LHCN-M2 (cell line): ENCODE measurements at regions not wholly inside any gene's neighbourhood (a gene's known extent, or its start where the extent isn't known, plus 50 kb on each side); places are given as distances from the start of the nearest gene placed in this dataset.
A peak's percentile ranks its signal among the peaks of the same experiment; 100 is the strongest.

ENCODE experiments used
- DNase-seq: peaks from one replicate; pipeline ENCODE4 v3.0.0-alpha.2; 2012; ENCODE audit warnings: low read depth

GRCh38 chr4:13316354-13316753, 167.8 kb downstream of the RAB28 start:
- no peak for DNase-seq

- DNase-seq: peak; percentile 14
Measured at GRCh38 chr4:13313856-13314255, 170.3 kb downstream of the RAB28 start.

GRCh38 chr4:13312264-13312663, 171.9 kb downstream of the RAB28 start:
- DNase-seq: no peak

GRCh38 chr4:13309751-13310150, 174.4 kb downstream of the RAB28 start:
- DNase-seq: no peak

GRCh38 chr4:13306356-13306755, 177.8 kb downstream of the RAB28 start:
- no peak for DNase-seq

DNA sequence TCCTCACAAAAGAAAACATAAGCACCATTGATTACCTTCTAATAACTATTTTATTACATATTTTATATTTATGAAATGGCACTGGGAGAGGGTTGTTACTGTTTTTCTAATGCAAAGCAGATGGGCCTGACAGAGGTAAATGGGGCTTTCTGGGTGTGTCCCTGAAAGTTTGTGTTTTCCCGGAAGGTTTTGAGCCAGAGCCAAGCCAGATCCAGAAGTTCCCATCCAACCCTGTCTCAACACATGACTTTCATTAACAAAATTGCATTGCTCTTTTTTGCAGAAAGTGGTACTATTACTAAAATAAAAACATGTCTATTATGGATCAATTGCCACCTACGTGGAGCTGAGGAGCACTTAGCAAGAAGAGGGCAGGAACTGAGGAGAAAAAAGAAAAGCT, 181.3 kb downstream of the RAB28 start:
- no peak for DNase-seq

DNA sequence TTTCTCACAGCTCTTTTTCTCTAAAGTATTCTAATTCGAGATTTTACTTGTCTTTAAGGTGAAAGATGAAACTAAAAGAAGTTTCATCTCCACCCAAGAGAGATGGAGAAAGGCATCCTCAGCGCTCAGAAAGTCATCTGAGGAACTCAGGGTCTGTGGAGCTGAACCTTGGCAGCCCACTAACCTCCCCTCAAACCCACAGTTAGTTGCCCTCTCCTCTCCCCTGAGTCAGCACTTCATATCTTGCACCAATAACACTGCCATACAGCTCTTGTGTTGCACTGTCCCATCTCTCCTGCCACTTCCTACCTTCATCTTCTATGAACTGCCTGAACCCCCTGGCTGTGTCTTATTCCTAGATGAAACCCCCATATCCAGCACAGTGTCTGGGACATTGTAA, 184.8 kb downstream of the RAB28 start:
- no peak for DNase-seq

- no peak for DNase-seq
Measured at GRCh38 chr4:13298655-13299054, 185.5 kb downstream of the RAB28 start.

DNA sequence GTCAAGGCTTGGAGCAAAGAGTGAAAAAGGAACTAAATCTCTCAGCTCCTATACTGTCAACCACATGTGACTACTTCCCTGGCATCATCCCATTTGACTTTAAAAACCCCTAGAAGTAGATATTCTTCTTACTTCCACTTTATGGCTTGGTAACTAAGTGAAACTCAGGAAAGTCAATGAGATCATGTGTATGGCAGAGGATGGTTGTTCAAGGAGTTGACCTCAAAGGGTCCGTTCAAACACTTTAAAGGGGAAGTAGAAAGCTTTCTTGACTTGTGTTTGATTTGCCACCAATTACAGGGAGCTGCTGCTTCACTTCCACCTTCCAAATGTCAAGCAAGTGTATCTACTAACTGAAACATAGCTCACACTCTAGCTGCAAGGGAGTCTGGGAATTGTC, 187.2 kb downstream of the RAB28 start:
- DNase-seq: no peak

- DNase-seq: no peak
Measured at GRCh38 chr4:13294961-13295605, 189.1 kb downstream of the RAB28 start.

DNA sequence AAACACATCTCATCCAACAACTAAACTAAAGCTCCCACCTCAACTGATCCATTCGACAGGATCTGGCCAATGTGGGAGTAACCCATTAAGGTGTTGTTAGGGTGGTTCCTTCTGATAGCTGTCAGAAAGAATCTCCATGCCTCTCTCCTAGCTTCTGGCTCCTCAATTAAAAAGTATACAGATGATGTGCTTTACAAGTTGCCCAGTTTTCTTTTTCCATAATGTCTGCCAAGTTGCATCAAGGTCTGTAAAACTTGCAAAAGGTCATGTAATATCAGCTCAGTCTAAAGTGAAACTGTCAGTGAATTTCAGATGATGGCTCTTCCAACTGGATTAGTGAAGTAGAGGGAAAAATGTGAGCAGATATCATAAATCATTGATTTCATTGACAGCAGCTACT, 191.8 kb downstream of the RAB28 start:
- no peak for DNase-seq

GRCh38 chr4:13289391-13289790, 194.7 kb downstream of the RAB28 start:
- DNase-seq: peak; percentile 74

DNA sequence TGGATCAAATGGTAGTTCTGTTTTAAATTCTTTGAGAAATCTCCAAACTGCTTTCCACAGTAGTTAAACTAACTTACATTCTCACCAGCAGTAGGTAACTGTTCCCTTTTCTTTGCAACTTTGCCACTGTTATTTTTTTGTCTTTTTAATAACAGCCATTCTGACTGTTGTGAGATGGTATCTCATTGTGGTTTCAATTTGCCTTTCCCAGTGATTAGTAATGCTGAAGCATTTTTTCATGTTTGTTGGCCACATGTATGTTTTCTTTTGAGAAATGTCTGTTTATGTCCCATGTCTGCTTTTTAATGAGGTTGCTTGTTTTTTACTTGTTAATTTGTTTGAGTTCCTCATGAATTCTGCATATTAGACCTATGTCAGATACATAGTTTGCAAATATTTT, 198.8 kb downstream of the RAB28 start:
- DNase-seq: peak; percentile 43

- DNase-seq: no peak
Measured at GRCh38 chr4:13284932-13285331, 199.2 kb downstream of the RAB28 start.

DNA sequence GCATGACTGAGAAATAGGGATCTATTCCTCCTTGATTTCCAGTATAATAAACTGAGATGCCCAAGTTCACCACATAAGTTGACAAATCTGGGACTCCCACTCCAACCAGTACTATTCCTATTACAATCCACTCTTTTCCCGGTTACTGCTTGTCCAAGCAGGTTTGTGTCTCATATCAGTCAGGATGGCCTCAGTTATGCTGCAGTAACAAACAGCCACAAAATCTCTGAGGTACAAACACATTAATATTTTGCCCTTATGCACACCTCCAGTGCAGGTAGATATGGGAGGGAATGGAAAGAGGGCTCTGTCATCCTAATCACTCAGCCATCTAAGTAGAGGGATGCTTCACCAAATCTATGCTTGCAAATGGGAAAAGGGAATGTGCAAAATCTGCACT, 207.8 kb downstream of the RAB28 start:
- no peak for DNase-seq

DNA sequence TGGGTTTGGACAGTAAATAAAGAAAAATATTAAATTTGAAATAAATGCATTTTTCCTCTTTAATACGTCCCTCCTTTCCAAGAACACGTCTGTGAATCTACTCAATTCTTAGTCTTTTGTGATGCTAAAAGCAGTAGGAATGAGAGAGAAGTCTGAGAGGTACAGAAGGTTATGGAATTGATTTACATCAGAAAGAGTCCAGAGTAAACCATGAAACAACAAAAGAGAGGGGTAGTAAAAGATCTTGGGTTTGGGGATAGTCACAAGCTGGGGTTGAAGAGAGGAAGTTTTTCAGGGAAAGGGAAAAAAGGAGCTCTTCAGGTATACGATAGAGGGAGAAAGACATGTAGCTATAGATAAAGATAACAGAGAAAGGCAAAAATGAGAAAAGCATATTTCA, 215.4 kb downstream of the RAB28 start:
- no peak for DNase-seq

DNA sequence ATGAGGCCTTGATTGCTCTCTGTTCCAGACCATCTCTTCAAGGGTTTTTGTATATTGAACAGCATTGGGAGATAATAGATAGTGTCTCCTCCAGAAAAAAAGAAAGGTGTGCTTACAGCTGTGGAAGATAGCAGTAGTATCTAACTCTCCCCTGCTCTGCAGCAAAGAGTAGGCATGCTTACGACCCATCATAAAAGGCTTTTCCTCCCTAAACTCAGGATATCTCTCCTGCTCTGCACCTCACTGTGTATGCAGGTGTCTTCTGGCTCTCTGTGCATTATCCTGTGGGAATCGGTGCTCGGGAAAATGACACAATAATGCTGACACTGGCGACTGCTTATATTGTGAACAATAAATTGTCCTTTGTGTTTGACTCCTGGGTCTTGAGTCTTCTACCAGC, 216.0 kb downstream of the RAB28 start:
- no peak for DNase-seq

GRCh38 chr4:13267091-13267490, 217.0 kb downstream of the RAB28 start:
- no peak for DNase-seq

DNA sequence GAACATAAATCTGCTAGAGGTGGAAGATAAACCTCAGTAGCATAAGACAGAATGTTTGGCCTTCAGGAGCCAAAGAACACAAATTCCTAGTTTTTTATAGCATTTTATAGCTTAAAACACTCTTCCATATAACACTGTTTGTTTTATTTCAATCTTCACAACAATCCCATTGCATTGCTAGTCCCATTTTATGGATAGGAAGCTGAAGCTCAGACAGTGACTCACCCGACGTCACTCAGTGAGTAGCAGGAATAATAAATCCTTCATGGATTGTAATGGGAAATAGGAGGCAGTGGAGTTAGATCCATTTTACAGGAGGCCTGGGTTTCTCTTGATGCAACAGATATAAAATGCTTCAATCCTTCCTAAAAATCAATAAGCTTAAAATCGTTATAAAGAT, 217.5 kb downstream of the RAB28 start:
- DNase-seq: no peak

GRCh38 chr4:13263967-13264525, 220.1 kb downstream of the RAB28 start:
- peak; percentile 58 for DNase-seq

GRCh38 chr4:13262816-13263215, 221.3 kb downstream of the RAB28 start:
- DNase-seq: no peak

- peak; percentile 22 for DNase-seq
Measured at GRCh38 chr4:13261486-13262257, 222.5 kb downstream of the RAB28 start.

DNA sequence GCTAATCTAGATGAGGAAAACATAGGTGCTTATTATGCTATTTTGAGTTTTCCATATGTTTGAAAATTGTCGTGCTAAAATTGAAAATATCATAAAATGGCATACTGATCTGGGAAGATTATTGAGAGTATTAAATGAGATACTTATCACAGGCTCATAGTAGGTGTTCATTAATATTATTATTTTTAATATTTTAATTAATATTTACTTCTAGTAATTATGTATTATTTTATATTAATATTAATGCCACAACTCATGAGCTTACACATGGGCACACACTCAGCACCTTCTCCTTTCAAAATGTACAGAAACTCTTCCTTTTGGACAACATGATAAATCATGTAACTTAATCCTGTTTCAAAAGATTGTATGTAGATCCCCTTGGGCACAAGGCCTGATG, 223.6 kb downstream of the RAB28 start:
- no peak for DNase-seq
